HepG2 (cell line): ENCODE measurements at regions not wholly inside any gene's neighbourhood (a gene's known extent, or its start where the extent isn't known, plus 50 kb on each side); places are given as distances from the start of the nearest gene placed in this dataset.

Experiments used
- ATAC-seq: fragments of 200-7000 bp; cut with Tn5 transposase; 3 replicates; pipeline ENCODE4 v1.9.1; 2020; ENCODE audit warnings: mild to moderate bottlenecking, moderate library complexity
- BruUV-seq: library from RNA; stranded (reverse); fragments of 400-500 nt; replicated peaks from 2 replicates; lab custom pipeline; 2021; lab: Mats Ljungman, UMichigan
- CTCF ChIA-PET: fragments of 300-600 bp; formaldehyde crosslinking; extraction: SDS; loops from one replicate; lab custom pipeline; 2021; ENCODE audit warnings: low total read pairs, inconsistent platforms, low intra/inter-chr PET ratio; lab: Yijun Ruan, JAX
- POLR2A ChIA-PET: fragments of 350-600 bp; sonication (Branson Sonifier 250); formaldehyde crosslinking; loops from one replicate; lab custom pipeline; 2020; ENCODE audit warnings: antibody characterized with exemption, inconsistent platforms; lab: Yijun Ruan, JAX
- DNase-seq: peaks from one replicate; pipeline ENCODE4 v3.0.0-alpha.2; 2015; ENCODE audit warnings: low spot score
- FAIRE-seq: peaks from 3 replicates; lab custom pipeline; 2011; peaks lifted over from hg19 to GRCh38; lab: Jason Lieb, UNC
- H2AFZ ChIP-seq: one replicate; pipeline ENCODE4 v1.6.1; 2011; ENCODE audit warnings: low read length, inconsistent platforms
- H3K27ac ChIP-seq: fragments of 300-600 bp; 3 replicates; pipeline ENCODE4 v1.8.0; 2011; ENCODE audit warnings: mixed run types, mild to moderate bottlenecking, mixed read lengths, low read length, inconsistent platforms; ENCODE audit not compliant: insufficient read depth; ENCODE audit errors: extremely low read length
- H3K27me3 ChIP-seq, 2 experiments: fragments of 200-600 bp in 1 of 2; 2 replicates in 1 of 2; 3 replicates in 1 of 2; pipeline versions ENCODE4 v1.6.0 to v1.8.0; 2011; ENCODE audit warnings: low read length in 2 of 2, mild to moderate bottlenecking in 2 of 2, moderate library complexity in 2 of 2, inconsistent platforms in 1 of 2; ENCODE audit not compliant: insufficient read depth in 2 of 2, control insufficient read depth in 1 of 2
- H3K36me3 ChIP-seq, 2 experiments: fragments of 200-600 bp in 1 of 2; replicated peaks in 1 of 2; 2 replicates in 1 of 2; 3 replicates in 1 of 2; pipeline versions ENCODE4 v1.5.1 to v1.8.0; 2011; ENCODE audit warnings: low read length in 2 of 2, inconsistent platforms in 1 of 2; ENCODE audit not compliant: insufficient read depth in 2 of 2, control insufficient read depth in 1 of 2
- H3K4me1 ChIP-seq: 2 replicates; pipeline ENCODE4 v1.5.1; 2012; ENCODE audit warnings: low read length, inconsistent platforms; ENCODE audit not compliant: insufficient read depth
- H3K4me2 ChIP-seq: 2 replicates; pipeline ENCODE4 v1.6.0; 2011; ENCODE audit warnings: low read depth, low read length, inconsistent platforms
- H3K4me3 ChIP-seq, 3 experiments: fragments of 200-600 bp in 1 of 3; sonication (generic), shearing (Covaris generic) in 1 of 3; replicated peaks in 1 of 3; 2 replicates each; pipeline ENCODE4 v1.5.1; 2011 to 2016; ENCODE audit warnings: low read length in 3 of 3, inconsistent platforms in 2 of 3, low read depth in 2 of 3, mild to moderate bottlenecking in 2 of 3, control low read depth in 1 of 3, mixed read lengths in 1 of 3; ENCODE audit not compliant: insufficient read depth in 1 of 3
- H3K79me2 ChIP-seq: one replicate; pipeline ENCODE4 v1.6.1; 2011; ENCODE audit warnings: low read length, inconsistent platforms; ENCODE audit not compliant: insufficient read depth
- H3K9ac ChIP-seq: 2 replicates; pipeline ENCODE4 v1.6.0; 2011; ENCODE audit warnings: mild to moderate bottlenecking, low read depth, low read length, inconsistent platforms; ENCODE audit not compliant: insufficient read depth
- H3K9me3 ChIP-seq: 2 replicates; pipeline ENCODE4 v1.5.1; 2012; ENCODE audit warnings: mild to moderate bottlenecking, low read length
- H4K20me1 ChIP-seq: 2 replicates; pipeline ENCODE4 v1.6.0; 2011; ENCODE audit warnings: inconsistent platforms, mild to moderate bottlenecking, low read length, moderate library complexity; ENCODE audit not compliant: insufficient read depth
- CTCF ChIP-seq: sonication (generic); formaldehyde crosslinking; IDR thresholded peaks from 2 replicates; pipeline ENCODE4 v1.5.0; 2020; ENCODE audit warnings: mild to moderate bottlenecking, missing genetic modification reagents, moderate library complexity
- DNMT1 ChIP-seq: sonication (generic); formaldehyde crosslinking; IDR thresholded peaks from 2 replicates; pipeline ENCODE4 v1.5.1; 2020; ENCODE audit warnings: mild to moderate bottlenecking, missing genetic modification reagents
- REST ChIP-seq, 2 experiments: IDR thresholded peaks; 2 replicates each; pipeline ENCODE4 v1.6.1; 2011 to 2012; ENCODE audit warnings: low read length in 2 of 2, borderline replicate concordance in 1 of 2, low read depth in 1 of 2, mild to moderate bottlenecking in 1 of 2, moderate library complexity in 1 of 2
- STAG1 ChIP-seq: sonication (generic); formaldehyde crosslinking; IDR thresholded peaks from 2 replicates; pipeline ENCODE4 v1.4.0; 2020; ENCODE audit warnings: missing genetic modification reagents
- ZFP90 ChIP-seq: sonication (generic); formaldehyde crosslinking; IDR thresholded peaks from 2 replicates; pipeline ENCODE4 v1.8.0; 2022; ENCODE audit warnings: missing genetic modification reagents, mild to moderate bottlenecking, inconsistent platforms, borderline replicate concordance
- ZNF18 ChIP-seq: sonication (generic); formaldehyde crosslinking; IDR thresholded peaks from 2 replicates; pipeline ENCODE4 v1.8.0; 2022; ENCODE audit warnings: mild to moderate bottlenecking, missing genetic modification reagents; ENCODE audit not compliant: insufficient replicate concordance
- ZNF383 ChIP-seq: sonication (generic); formaldehyde crosslinking; IDR thresholded peaks from 2 replicates; pipeline ENCODE4 v1.4.0; 2020; ENCODE audit warnings: missing genetic modification reagents, mild to moderate bottlenecking, borderline replicate concordance
- WGBS: methylation state at CpG from one replicate; pipeline ENCODE4 v1.1.6; 2017; ENCODE audit warnings: low lambda C conversion rate; 5-methylcytosine and 5-hydroxymethylcytosine counted together
- in situ Hi-C: cut with HindIII; loops from 2 replicates; pipeline ENCODE4 v1.10.0; 2017; ENCODE audit warnings: low pct_unique_long_range_greater_than_20kb; ENCODE audit not compliant: extremely low pct_ligation_motif_present
- intact Hi-C: fragments of 100-400 bp; cut with micrococcal nuclease; formaldehyde crosslinking; loops from one replicate; pipeline ENCODE4 v1.10.0; 2022; ENCODE audit not compliant: unreplicated experiment

- no peak overlapping the region for H3K9ac ChIP-seq
- ChIA-PET CTCF (no interaction called here), POLR2A (no interaction called here)
- H2AFZ ChIP-seq, result no peak overlapping the region
- H3K36me3 ChIP-seq, result no peaks in the 10 kb centered on the region
- H3K9me3 ChIP-seq, result no peaks in the 10 kb centered on the region; the same call in 1 of the 2 replicates
- no peak overlapping the region for H3K4me2 ChIP-seq
- no peak overlapping the region for H3K27ac ChIP-seq
- BruUV-seq, result no TSS peak
- TF ChIP-seq ZNF18 (CRISPR knock-in tag), result no peak
- no peak for TF ChIP-seq DNMT1 (CRISPR knock-in tag)
- TF ChIP-seq ZFP90 (CRISPR knock-in tag), result no peak
- peaks cover 25% of the 10 kb centered on the region for H3K4me1 ChIP-seq
- no peak for ATAC-seq
- in situ Hi-C loops, result no loop called here
- no peak overlapping the region for H3K4me3 ChIP-seq
- no peaks in the 10 kb centered on the region for H4K20me1 ChIP-seq
- intact Hi-C loops, result no loop called here
- DNase-seq, result no peak
- WGBS, result 57% methylated on average over 5 of the region's 5 CpGs
- FAIRE-seq, result no peak
- no peaks in the 10 kb centered on the region for H3K27me3 ChIP-seq
- no peaks in the 10 kb centered on the region for H3K79me2 ChIP-seq
Measured at GRCh38 chr10:2077231-2077630, 339.9 kb upstream of the ADARB2 start.

GRCh38 chr10:2076528-2076927 lies 339.2 kb upstream of the ADARB2 start:
- CTCF ChIA-PET, result no interaction called here
- no peak overlapping the region for H3K4me2 ChIP-seq
- H3K4me1 ChIP-seq, result peaks cover 25% of the 10 kb centered on the region
- H3K79me2 ChIP-seq, result no peaks in the 10 kb centered on the region
- no peaks in the 10 kb centered on the region for H3K27me3 ChIP-seq
- H2AFZ ChIP-seq, result no peak overlapping the region
- DNase-seq (no peak), ATAC-seq (no peak), FAIRE-seq (no peak)
- H3K4me3 ChIP-seq, result no peak overlapping the region
- in situ Hi-C loops (no loop called here), intact Hi-C loops (no loop called here)
- no TSS peak for BruUV-seq
- POLR2A ChIA-PET, result no interaction called here
- WGBS, result 66% methylated on average over 9 of the region's 11 CpGs
- no peaks in the 10 kb centered on the region for H4K20me1 ChIP-seq
- H3K27ac ChIP-seq, result no peak overlapping the region
- no peaks in the 10 kb centered on the region for H3K36me3 ChIP-seq
- H3K9ac ChIP-seq, result no peak overlapping the region
- TF ChIP-seq REST (IDR thresholded peaks at IDR 0.05; ENCODE audit: borderline replicate concordance in 1 of 2, low read depth in 1 of 2, low read length in 2 of 2), result no peak
- TF ChIP-seq CTCF (CRISPR knock-in tag), result peak; percentile 16; the same call in 1 of the 2 replicates
- TF ChIP-seq STAG1 (CRISPR knock-in tag), result 0 out of 2 replicates have a peak, but pooled peaks have one; percentile 7
- TF ChIP-seq ZNF383 (CRISPR knock-in tag), result no peak
- no peaks in the 10 kb centered on the region; the same call in 1 of the 2 replicates for H3K9me3 ChIP-seq
